GM18499 (cell line): ENCODE measurements at regions not wholly inside any gene's neighbourhood (a gene's known extent, or its start where the extent isn't known, plus 50 kb on each side); places are given as distances from the start of the nearest gene placed in this dataset.

Experiments
- ATAC-seq: cut with Tn5 transposase; IDR thresholded peaks from one replicate; pipeline ENCODE4 v1.9.1; 2021; ENCODE audit warnings: moderate number of reproducible peaks; ENCODE audit not compliant: insufficient read depth, unreplicated experiment

DNA sequence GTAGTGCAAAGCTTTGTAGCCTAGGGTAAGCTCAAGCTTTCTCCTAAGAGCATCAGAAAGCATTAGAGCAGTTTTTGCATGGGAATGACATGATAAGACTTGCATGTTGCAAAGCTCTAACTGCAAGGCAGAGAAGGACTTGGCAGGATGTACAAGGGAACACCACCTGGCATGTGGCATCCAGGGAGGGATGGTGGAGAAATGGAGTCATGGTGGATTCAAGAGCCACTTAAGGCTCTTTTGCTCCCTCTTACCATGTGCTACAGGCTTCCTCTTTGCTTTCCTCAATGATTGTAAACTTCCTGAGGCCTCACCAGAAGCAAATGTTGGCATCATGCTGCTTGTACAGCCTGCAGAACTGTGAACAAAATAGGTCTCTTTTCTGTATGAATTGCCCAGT lies 266.0 kb downstream of the GLI2 start:
- no peak for ATAC-seq

GRCh38 chr2:121002597-121002996 lies 266.9 kb downstream of the GLI2 start:
- no peak for ATAC-seq

DNA sequence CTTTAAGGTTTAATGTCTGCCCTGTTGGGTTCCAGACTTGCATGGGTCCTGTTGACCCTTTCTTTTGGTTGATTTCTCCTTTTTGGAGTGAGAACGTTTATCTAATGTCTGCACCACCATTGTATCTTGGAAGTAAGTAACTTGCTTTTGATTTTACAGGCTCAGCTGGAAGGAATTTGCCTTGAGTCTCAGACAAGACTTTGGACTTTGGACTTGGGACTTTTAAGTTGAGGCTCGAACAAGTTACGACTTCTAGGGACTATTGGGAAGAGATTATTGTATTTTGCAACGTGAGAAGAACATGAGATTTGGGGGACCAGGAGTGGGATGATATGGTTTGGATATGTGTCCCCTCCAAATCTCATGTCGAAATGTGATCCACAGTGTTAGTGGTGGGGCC lies 267.7 kb downstream of the GLI2 start:
- ATAC-seq: no peak

DNA sequence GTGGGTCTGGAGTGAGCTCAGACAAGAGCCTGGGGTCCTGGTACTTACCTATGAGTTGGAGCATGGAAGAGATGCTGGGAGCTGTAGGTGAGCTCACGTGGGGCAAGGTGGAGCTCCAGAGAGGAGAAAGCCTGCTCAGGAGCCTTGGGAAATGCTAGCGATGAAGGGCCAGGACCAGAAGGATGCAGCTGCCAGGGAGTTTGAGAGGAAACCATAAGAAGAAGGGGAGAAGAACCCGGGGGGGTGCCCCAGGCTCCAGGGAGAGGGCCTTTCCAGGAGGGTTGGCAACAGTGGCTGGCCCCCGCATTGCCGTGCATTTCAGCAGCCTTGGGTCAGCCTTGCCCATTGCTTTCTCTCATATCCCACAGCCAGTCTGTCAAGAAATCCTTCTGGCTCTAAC lies 268.7 kb downstream of the GLI2 start:
- no peak for ATAC-seq

DNA sequence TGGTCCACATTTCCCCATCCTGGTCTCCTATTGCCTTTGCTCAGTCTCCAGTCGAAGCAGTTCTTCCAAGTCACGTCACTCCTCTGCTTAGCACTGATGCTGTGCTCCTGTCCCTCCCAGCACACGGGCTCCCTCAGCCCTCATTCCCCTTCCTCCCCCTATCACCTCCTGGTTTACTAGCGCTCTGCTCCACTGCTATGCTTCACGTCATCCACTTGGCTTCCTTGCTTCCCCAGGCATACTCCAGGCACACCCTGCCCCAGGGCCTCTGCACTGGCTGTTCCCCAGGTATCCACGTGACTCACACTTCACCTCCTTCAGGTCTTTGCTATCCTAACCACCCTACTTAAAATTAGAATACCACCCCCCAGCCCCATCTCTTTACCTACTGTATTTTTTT lies 269.3 kb downstream of the GLI2 start:
- ATAC-seq: no peak

- ATAC-seq: no peak
Observed at GRCh38 chr2:121005453-121005852, 269.8 kb downstream of the GLI2 start.

- no peak for ATAC-seq
Observed at GRCh38 chr2:121006743-121007489, 271.2 kb downstream of the GLI2 start.

GRCh38 chr2:121007490-121007853 lies 271.8 kb downstream of the GLI2 start:
- no peak for ATAC-seq

GRCh38 chr2:121008975-121009374 lies 273.3 kb downstream of the GLI2 start:
- ATAC-seq: no peak

DNA sequence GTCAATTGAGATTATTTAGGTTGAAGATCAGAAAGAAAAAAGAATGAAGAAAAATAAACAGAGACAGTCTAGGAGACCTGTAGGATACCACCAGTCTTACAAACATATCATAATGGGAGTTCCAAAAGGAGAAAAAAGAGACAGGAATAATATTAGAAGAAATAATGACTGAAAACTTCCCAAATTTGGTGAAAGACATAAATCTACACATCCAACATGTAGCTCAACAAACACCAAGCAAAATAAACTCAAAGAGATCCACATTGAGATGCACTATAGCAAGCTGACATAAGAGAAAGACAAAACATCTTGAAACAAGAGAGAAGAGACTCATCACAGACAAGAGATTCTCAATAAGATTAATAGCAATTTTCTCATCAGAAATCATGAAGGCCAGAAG lies 274.0 kb downstream of the TFCP2L1 start:
- no peak for ATAC-seq

DNA sequence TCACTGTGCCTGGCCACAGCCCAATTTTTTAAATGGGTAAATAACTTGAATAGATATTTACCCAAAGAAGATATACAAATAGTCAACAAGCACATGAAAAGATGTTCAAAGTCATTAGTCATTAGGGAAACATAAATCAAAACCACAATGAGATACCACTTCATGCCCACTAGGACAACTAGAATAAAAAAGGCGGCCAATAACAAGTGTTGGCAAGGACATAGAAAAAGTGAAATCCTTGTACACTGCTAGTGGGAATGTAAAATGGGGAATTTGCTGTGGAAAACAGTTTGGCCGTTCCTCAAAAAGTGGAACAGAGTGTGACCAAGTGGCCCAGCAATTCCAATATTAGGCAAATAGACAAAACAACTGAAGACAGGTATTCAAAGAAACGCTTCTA lies 270.1 kb downstream of the TFCP2L1 start:
- ATAC-seq: no peak

DNA sequence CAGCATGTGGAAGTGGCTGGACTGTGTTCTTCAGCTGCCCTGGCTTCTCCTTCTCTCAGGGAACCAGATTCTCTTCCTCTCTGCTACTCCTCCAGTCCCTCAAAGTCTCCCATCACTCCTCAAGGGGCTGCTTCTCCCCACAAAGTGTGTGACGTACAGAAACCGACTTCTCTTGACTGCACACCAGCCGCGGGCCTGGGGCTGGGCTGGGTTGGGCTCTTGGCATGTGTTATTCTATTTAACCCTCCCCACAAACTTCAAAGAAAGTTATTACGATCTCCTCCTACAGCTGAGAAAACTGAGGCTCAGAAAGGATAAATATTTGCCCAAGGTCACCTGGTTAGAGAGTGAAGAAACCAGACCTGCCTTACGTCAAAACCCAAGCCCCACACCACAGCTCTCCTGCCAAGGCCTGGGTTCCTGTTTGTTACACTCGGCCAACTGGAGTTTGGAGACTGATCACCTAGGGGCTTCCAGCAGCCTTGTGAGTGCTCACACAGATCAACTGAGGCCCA lies 269.0 kb downstream of the TFCP2L1 start:
- ATAC-seq: no peak

- no peak for ATAC-seq
Observed at GRCh38 chr2:121017396-121017795, 267.6 kb downstream of the TFCP2L1 start.

GRCh38 chr2:121018136-121019061 lies 266.6 kb downstream of the TFCP2L1 start:
- no peak for ATAC-seq

DNA sequence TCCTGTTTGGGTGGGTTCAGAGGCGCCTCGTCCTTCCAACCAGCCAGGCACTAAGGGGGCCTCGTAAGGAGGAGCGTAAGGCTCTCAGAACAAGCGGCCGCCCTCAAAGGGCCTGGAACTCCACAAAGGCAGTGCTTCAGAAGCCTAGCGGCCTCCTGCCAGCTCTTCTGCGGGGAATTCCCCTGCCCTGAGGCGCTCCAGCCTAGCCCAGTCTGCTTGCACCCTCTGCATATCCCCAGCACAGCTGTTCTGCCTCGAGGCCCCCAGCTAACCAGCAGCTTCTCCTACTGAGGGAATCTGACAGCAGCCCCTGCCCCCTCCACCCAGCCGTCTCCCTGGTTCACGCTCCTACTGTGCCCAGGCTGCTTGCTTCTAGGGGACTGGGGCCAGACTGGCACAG lies 265.9 kb downstream of the TFCP2L1 start:
- ATAC-seq: no peak

GRCh38 chr2:121019756-121020155 lies 265.2 kb downstream of the TFCP2L1 start:
- ATAC-seq: no peak

- no peak for ATAC-seq
Observed at GRCh38 chr2:121021685-121022084, 263.3 kb downstream of the TFCP2L1 start.

GRCh38 chr2:121028577-121028976 lies 256.4 kb downstream of the TFCP2L1 start:
- ATAC-seq: no peak

GRCh38 chr2:121030523-121030922 lies 254.5 kb downstream of the TFCP2L1 start:
- no peak for ATAC-seq

- no peak for ATAC-seq
Observed at GRCh38 chr2:121031568-121032340, 253.2 kb downstream of the TFCP2L1 start.
